Neural cell (in vitro differentiated cells): ENCODE measurements at regions not wholly inside any gene's neighbourhood (a gene's known extent, or its start where the extent isn't known, plus 50 kb on each side); places are given as distances from the start of the nearest gene placed in this dataset.

ENCODE experiments used
- CTCF ChIP-seq: fragments of 450-650 bp; IDR thresholded peaks from 2 replicates; pipeline ENCODE4 v1.5.1; 2014; ENCODE audit warnings: antibody characterized with exemption, mild to moderate bottlenecking, moderate library complexity; ENCODE audit not compliant: poor library complexity, severe bottlenecking
- SMC3 ChIP-seq: fragments of 450-650 bp; conservative IDR thresholded peaks from 2 replicates; pipeline ENCODE4 v1.6.1; 2014; ENCODE audit warnings: antibody characterized with exemption, mild to moderate bottlenecking, moderate library complexity; ENCODE audit not compliant: poor library complexity
- TAF1 ChIP-seq: IDR thresholded peaks from 2 replicates; pipeline ENCODE4 v1.6.1; 2012; ENCODE audit warnings: low read depth

- no peak for TF ChIP-seq CTCF
- no peak for TF ChIP-seq TAF1
- TF ChIP-seq SMC3: no peak
Measured at GRCh38 chr1:217342105-217342504, 288.8 kb downstream of the GPATCH2 start.
